K562 (cell line): ENCODE measurements at regions not wholly inside any gene's neighbourhood (a gene's known extent, or its start where the extent isn't known, plus 50 kb on each side); places are given as distances from the start of the nearest gene placed in this dataset.
A peak's percentile ranks its signal among the peaks of the same experiment; 100 is the strongest.
"Not testable (repeated sequence)": the region's sequence is repeated elsewhere in the genome, so short reads cannot be mapped to it uniquely, and the experiment has no call there.

Source experiments
- ATAC-seq: fragments of 200-7000 bp; cut with Tn5 transposase; 3 replicates; pipeline ENCODE4 v1.9.1; 2020; ENCODE audit warnings: moderate library complexity
- BruUV-seq: library from RNA; stranded (reverse); fragments of 400-500 nt; replicated peaks from 2 replicates; lab custom pipeline; 2021; lab: Mats Ljungman, UMichigan
- CTCF ChIA-PET: fragments of 300-600 bp; formaldehyde crosslinking; extraction: SDS; loops from one replicate; lab custom pipeline; 2021; ENCODE audit warnings: low intra/inter-chr PET ratio; lab: Yijun Ruan, JAX
- POLR2A ChIA-PET: fragments of 300-600, 350-650 bp; sonication (Branson Sonifier 250); formaldehyde crosslinking; extraction: SDS; loops from one replicate; lab custom pipeline; 2021; ENCODE audit warnings: antibody characterized with exemption, inconsistent platforms; lab: Yijun Ruan, JAX
- DNase-seq, 4 experiments: peaks; one replicate each; pipeline versions ENCODE4 v3.0.0 to v3.0.0-alpha.2; 2011 to 2018; ENCODE audit warnings: low spot score in 3 of 4, mixed read lengths in 3 of 4; ENCODE audit errors: extremely low read depth in 1 of 4
- FAIRE-seq: peaks from 2 replicates; lab custom pipeline; 2011; peaks lifted over from hg19 to GRCh38; lab: Jason Lieb, UNC
- H2AFZ ChIP-seq: 2 replicates; pipeline ENCODE4 v1.6.0; 2011; ENCODE audit warnings: low read depth, low read length, control low read depth, inconsistent platforms
- H3K27ac ChIP-seq: fragments of 200-600 bp; 3 replicates; pipeline ENCODE4 v1.8.0; 2011; ENCODE audit warnings: low read depth, mild to moderate bottlenecking, control low read depth, inconsistent platforms, low read length, moderate library complexity, mixed read lengths; ENCODE audit errors: extremely low read depth
- H3K27me3 ChIP-seq, 2 experiments: fragments of 300-600 bp in 1 of 2; 2 replicates in 1 of 2; 3 replicates in 1 of 2; pipeline versions ENCODE4 v1.6.0 to v1.8.0; 2011; ENCODE audit warnings: inconsistent platforms in 2 of 2, low read length in 2 of 2, mild to moderate bottlenecking in 1 of 2, mixed read lengths in 1 of 2, moderate library complexity in 1 of 2; ENCODE audit not compliant: control insufficient read depth in 2 of 2, insufficient read depth in 2 of 2
- H3K36me3 ChIP-seq: fragments of 300-600 bp; 3 replicates; pipeline ENCODE4 v1.8.0; 2011; ENCODE audit warnings: mild to moderate bottlenecking, low read length, inconsistent platforms; ENCODE audit not compliant: control insufficient read depth, insufficient read depth
- H3K4me1 ChIP-seq, 2 experiments: fragments of 200-600 bp in 1 of 2; replicated peaks in 1 of 2; 2 replicates in 1 of 2; 3 replicates in 1 of 2; pipeline versions ENCODE4 v1.5.1 to v1.8.0; 2011; ENCODE audit warnings: inconsistent platforms in 2 of 2, low read length in 2 of 2, mild to moderate bottlenecking in 1 of 2, mixed read lengths in 1 of 2, moderate library complexity in 1 of 2; ENCODE audit not compliant: control insufficient read depth in 2 of 2, insufficient read depth in 2 of 2
- H3K4me2 ChIP-seq: 2 replicates; pipeline ENCODE4 v1.6.1; 2011; ENCODE audit warnings: low read length, control low read depth, inconsistent platforms, mixed read lengths; ENCODE audit not compliant: insufficient read depth
- H3K4me3 ChIP-seq: fragments of 200-600 bp; sonication (generic), shearing (Covaris generic); 2 replicates; pipeline ENCODE4 v1.5.1; 2016; ENCODE audit warnings: control low read depth, inconsistent platforms
- H3K79me2 ChIP-seq: fragments of 200-600 bp; 3 replicates; pipeline ENCODE4 v1.8.0; 2011; ENCODE audit warnings: low read length, inconsistent platforms; ENCODE audit not compliant: control insufficient read depth, insufficient read depth
- H3K9ac ChIP-seq, 2 experiments: 2 replicates each; pipeline versions ENCODE4 v1.6.0 to v1.6.1; 2011; ENCODE audit warnings: low read depth in 2 of 2, low read length in 2 of 2, control low read depth in 1 of 2, inconsistent platforms in 1 of 2, mild to moderate bottlenecking in 1 of 2, mixed read lengths in 1 of 2; ENCODE audit not compliant: insufficient read depth in 1 of 2
- H3K9me1 ChIP-seq: one replicate; pipeline ENCODE4 v1.6.0; 2011; ENCODE audit warnings: inconsistent platforms, mild to moderate bottlenecking, low read length, moderate library complexity; ENCODE audit not compliant: control insufficient read depth, insufficient read depth
- H3K9me3 ChIP-seq: replicated peaks from 2 replicates; pipeline ENCODE4 v1.5.1; 2011; ENCODE audit warnings: low read depth, low read length, inconsistent platforms; ENCODE audit not compliant: control insufficient read depth, insufficient read depth
- H4K20me1 ChIP-seq: replicated peaks from 2 replicates; pipeline ENCODE4 v1.6.1; 2011; ENCODE audit warnings: low read length, inconsistent platforms, mixed read lengths; ENCODE audit not compliant: control insufficient read depth, insufficient read depth
- ATF3 ChIP-seq, 2 experiments: fragments of 450-650 bp in 1 of 2; sonication (generic) in 1 of 2; formaldehyde crosslinking in 1 of 2; IDR thresholded peaks in 1 of 2; conservative IDR thresholded peaks in 1 of 2; 2 replicates each; pipeline versions ENCODE4 v1.6.1 to v1.8.1; 2016 to 2023; ENCODE audit warnings: mild to moderate bottlenecking in 2 of 2, moderate library complexity in 2 of 2, inconsistent platforms in 1 of 2, missing genetic modification reagents in 1 of 2
- ATF7 ChIP-seq: fragments of 450-650 bp; IDR thresholded peaks from 2 replicates; pipeline ENCODE4 v1.7.1; 2014; ENCODE audit warnings: mild to moderate bottlenecking, moderate library complexity
- ELK1 ChIP-seq: sonication (generic); formaldehyde crosslinking; IDR thresholded peaks from 2 replicates; pipeline ENCODE4 v1.8.1; 2022; ENCODE audit warnings: missing genetic modification reagents
- EP300 ChIP-seq: IDR thresholded peaks from 2 replicates; pipeline ENCODE4 v1.6.1; 2012; ENCODE audit warnings: low read length, improper control_type of control experiment
- RBM14 ChIP-seq: fragments of 200-400 bp; formaldehyde crosslinking; IDR thresholded peaks from 2 replicates; pipeline ENCODE4 v1.6.1; 2018; ENCODE audit warnings: low read depth, mild to moderate bottlenecking, low read length, moderate library complexity, borderline replicate concordance; ENCODE audit not compliant: insufficient read depth
- TAF7 ChIP-seq: fragments of 450-650 bp; IDR thresholded peaks from 2 replicates; pipeline ENCODE4 v1.6.1; 2016; ENCODE audit warnings: missing genetic modification characterization, missing compliant biosample characterization
- TBL1XR1 ChIP-seq, 2 experiments: IDR thresholded peaks; 2 replicates each; pipeline ENCODE4 v1.6.1; 2012; ENCODE audit warnings: improper control_type of control experiment in 2 of 2, low read length in 2 of 2, mild to moderate bottlenecking in 1 of 2
- WGBS: fragments of 100-300 bp; shearing (Covaris generic); methylation state at CpG from one replicate; pipeline ENCODE4 v1.1.6; 2016; ENCODE audit warnings: low coverage, mixed read lengths; ENCODE audit not compliant: insufficient coverage; ENCODE audit errors: missing lambda C conversion rate; 5-methylcytosine and 5-hydroxymethylcytosine counted together
- in situ Hi-C: fragments of 300-500 bp; cut with MboI; formaldehyde crosslinking; loops from 4 replicates; pipeline ENCODE4 v1.15.0; 2018; ENCODE audit warnings: inconsistent platforms, mixed read lengths
- intact Hi-C: fragments of 100-400 bp; cut with micrococcal nuclease; formaldehyde crosslinking; loops from 2 replicates; pipeline ENCODE4 v1.14.2; 2022

GRCh38 chr20:48371211-48371610 lies 456.6 kb downstream of the PREX1 start:
- Histone ChIP-seq H3K27me3 (peaks cover 14 to 34% of the 10 kb centered on the region in 2 experiments; a peak in 4 of 5 replicates), H3K9me3 (no peaks in the 10 kb centered on the region), H3K4me2 (no peak overlapping the region), H3K9ac (no peak overlapping the region), H3K79me2 (no peaks in the 10 kb centered on the region), H4K20me1 (no peaks in the 10 kb centered on the region), H3K36me3 (no peaks in the 10 kb centered on the region), H3K27ac (no peak overlapping the region), H3K4me3 (no peak overlapping the region), H3K9me1 (no peaks in the 10 kb centered on the region), H3K4me1 (no peaks in the 10 kb centered on the region), H2AFZ (no peak overlapping the region)
- intact Hi-C loops, result no loop called here
- in situ Hi-C loops, result no loop called here
- POLR2A ChIA-PET, result no interaction called here
- no TSS peak for BruUV-seq
- FAIRE-seq (no peak), DNase-seq (no peak), ATAC-seq (no peak)
- no peak for TF ChIP-seq RBM14
- peak; percentile 13; the same call in 1 of the 2 replicates for TF ChIP-seq ATF7
- TF ChIP-seq TAF7 (tag), result no peak
- TF ChIP-seq TBL1XR1 (IDR thresholded peaks at IDR 0.05; ENCODE audit: low read length in 2 of 2), result no peak
- TF ChIP-seq EP300, result no peak
- TF ChIP-seq ELK1, result no peak
- TF ChIP-seq ATF3 (IDR thresholded peaks at IDR 0.05), result peak; percentile 32; the same call in 1 of the 2 replicates
- TF ChIP-seq ATF3 (CRISPR knock-in tag; conservative IDR thresholded peaks at IDR 0.05), result no peak
- WGBS, result 4% methylated on average over 4 of the region's 4 CpGs
- CTCF ChIA-PET, result no interaction called here

- POLR2A ChIA-PET, H2AFZ ChIP-seq, CTCF ChIA-PET, intact Hi-C loops, H3K9ac ChIP-seq, H3K79me2 ChIP-seq, H3K4me2 ChIP-seq, BruUV-seq, H3K9me3 ChIP-seq, ATAC-seq, H3K4me3 ChIP-seq, H3K4me1 ChIP-seq, DNase-seq, H4K20me1 ChIP-seq, H3K27ac ChIP-seq, FAIRE-seq, in situ Hi-C loops, H3K36me3 ChIP-seq, H3K9me1 ChIP-seq: not testable (repeated sequence)
- H3K27me3 ChIP-seq, result peaks cover 5 to 19% of the 10 kb centered on the region in 2 experiments; a peak in 4 of 5 replicates
- WGBS, result 0% methylated on average over 7 of the region's 10 CpGs
These were observed 459.2 kb downstream of the PREX1 start for GRCh38 chr20:48368580-48369021.
